GM23248 (cell line): ENCODE measurements at regions not wholly inside any gene's neighbourhood (a gene's known extent, or its start where the extent isn't known, plus 50 kb on each side); places are given as distances from the start of the nearest gene placed in this dataset.

Experiments used
- EZH2 ChIP-seq: fragments of 200-600 bp; sonication (generic); IDR thresholded peaks from 2 replicates; pipeline ENCODE4 v1.6.1; 2018; ENCODE audit warnings: antibody characterized with exemption, mild to moderate bottlenecking; ENCODE audit not compliant: insufficient read depth, poor library complexity, severe bottlenecking
- EZH2phosphoT487 ChIP-seq: fragments of 200-600 bp; sonication (generic); IDR thresholded peaks from 2 replicates; pipeline ENCODE4 v1.6.1; 2018; ENCODE audit warnings: antibody characterized with exemption, moderate library complexity, mild to moderate bottlenecking, low read depth; ENCODE audit not compliant: insufficient read depth

DNA sequence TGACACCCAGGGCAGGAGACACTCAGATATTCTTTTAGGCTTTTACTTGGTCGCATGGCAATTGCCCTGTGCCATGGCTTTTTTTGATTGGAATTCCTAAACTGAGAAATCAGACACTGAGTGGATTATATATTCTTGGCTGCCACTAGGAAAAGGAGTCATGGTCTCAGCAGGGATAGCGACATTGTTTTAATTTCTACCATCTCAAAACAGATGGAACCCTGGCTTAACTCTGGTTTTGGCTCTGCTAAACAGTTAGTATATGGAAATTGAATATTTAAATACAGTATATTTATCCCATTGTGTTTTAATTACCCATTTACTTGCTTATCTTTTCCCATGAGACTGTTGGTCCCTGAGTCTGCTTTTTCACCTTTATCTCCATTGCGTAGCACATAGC lies 84.0 kb downstream of the DACT1 start:
- no peak for TF ChIP-seq EZH2
- TF ChIP-seq EZH2phosphoT487: no peak
